GM21447 (cell line): ENCODE measurements at regions not wholly inside any gene's neighbourhood (a gene's known extent, or its start where the extent isn't known, plus 50 kb on each side); places are given as distances from the start of the nearest gene placed in this dataset.
"Not testable (repeated sequence)": the region's sequence is repeated elsewhere in the genome, so short reads cannot be mapped to it uniquely, and the experiment has no call there.

ENCODE experiments used
- ATAC-seq: cut with Tn5 transposase; IDR thresholded peaks from one replicate; pipeline ENCODE4 v1.9.1; 2021; ENCODE audit not compliant: unreplicated experiment

GRCh38 chr4:58413849-58414248 lies 1303.7 kb upstream of the IGFBP7 start:
- ATAC-seq: no peak

DNA sequence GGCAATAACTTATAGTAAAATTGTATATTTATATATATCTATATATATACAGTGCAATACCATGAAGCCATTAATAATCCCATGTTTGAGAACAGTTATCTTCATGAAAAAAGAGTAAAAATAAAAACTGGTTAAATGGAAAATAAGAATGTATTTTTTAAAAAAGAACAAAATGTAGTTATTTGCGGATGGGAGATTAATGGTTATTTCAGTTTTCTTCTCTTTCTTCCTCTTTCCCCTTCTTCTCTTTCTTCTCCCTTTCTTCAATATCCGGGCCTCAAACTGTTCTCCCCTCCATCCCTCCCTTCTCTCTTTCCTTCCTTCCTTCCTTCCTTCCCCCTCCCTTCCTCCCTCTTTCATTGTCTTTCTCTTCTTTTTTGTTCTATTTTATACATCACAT lies 1301.7 kb upstream of the IGFBP7 start:
- no peak for ATAC-seq

GRCh38 chr4:58406762-58407161 lies 1296.6 kb upstream of the IGFBP7 start:
- ATAC-seq: no peak

- ATAC-seq: no peak
These were observed 1258.0 kb upstream of the IGFBP7 start for GRCh38 chr4:58368221-58368620.

GRCh38 chr4:58360354-58361133 lies 1250.4 kb upstream of the IGFBP7 start:
- no peak for ATAC-seq

DNA sequence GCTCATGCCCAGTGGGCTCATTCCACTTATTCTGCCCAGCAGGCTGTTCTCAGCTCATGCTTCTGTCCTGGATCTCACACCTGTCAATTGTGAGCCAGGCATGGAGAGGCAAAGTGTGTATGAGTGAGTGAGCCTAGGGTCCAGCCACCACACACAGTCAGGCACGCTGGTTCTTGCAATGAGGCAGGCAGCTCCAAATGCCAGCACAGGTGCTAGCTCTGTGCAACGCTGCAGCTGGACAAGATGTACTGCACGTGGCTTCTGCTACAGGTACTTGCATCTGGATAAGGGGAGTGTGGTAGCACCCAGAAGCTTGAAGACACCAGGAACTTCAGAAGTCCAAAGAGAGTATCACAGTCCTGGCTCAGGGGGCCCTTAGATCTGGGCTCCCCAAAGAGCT lies 1249.4 kb upstream of the IGFBP7 start:
- ATAC-seq: no peak

GRCh38 chr4:58357947-58358346 lies 1247.8 kb upstream of the IGFBP7 start:
- no peak for ATAC-seq

GRCh38 chr4:58325070-58325469 lies 1214.9 kb upstream of the IGFBP7 start:
- ATAC-seq: no peak

DNA sequence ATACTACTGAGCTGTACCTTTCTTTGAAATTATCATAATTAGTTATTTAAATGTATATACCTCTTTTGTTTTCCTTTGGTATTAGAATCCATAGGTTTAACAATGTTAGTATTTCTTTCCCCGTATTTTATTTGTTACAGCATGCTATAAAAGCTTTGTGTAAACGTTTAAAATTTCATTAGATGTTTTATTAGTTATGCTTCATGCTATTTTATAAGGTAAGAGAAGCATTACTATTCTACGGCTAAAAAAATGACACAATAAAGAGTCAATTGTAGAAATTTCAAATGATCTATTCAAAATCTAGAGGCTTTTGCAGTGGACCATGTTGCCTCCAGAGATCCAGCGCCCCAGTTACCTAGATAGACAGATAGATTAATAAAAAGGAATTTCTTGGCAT lies 1203.3 kb upstream of the IGFBP7 start:
- no peak for ATAC-seq

GRCh38 chr4:58303456-58303855 lies 1193.3 kb upstream of the IGFBP7 start:
- ATAC-seq: no peak

DNA sequence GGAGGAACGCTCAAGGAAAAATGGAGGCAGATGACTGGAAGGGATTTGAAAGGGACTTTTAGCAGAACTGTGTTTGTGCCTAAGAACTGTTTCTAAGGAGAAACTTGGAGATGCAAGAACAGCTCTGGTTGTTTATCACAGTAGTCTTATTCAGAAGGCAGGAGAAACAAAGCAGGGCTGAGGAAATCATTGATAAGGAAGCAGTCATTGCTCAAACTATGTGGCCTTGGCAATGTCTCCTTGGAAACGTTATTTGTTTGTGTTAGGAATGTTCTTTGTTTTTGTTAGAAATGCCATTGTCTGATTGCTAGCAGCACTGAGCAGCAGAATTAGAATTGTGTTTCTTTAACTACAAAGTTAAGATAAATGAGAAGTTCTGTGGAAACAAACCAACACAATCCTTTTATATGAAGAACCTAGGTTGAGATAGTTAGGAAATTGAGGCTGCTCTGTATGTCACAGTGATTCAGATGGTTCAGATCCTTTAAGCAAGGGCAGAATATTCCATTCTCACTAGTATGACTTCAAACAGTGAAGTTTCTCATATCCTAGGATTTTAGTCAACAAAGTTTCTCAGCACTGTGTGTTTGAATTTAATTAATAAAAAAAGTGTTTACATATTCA lies 1191.3 kb upstream of the IGFBP7 start:
- no peak for ATAC-seq

GRCh38 chr4:58286335-58286734 lies 1176.2 kb upstream of the IGFBP7 start:
- no peak for ATAC-seq

DNA sequence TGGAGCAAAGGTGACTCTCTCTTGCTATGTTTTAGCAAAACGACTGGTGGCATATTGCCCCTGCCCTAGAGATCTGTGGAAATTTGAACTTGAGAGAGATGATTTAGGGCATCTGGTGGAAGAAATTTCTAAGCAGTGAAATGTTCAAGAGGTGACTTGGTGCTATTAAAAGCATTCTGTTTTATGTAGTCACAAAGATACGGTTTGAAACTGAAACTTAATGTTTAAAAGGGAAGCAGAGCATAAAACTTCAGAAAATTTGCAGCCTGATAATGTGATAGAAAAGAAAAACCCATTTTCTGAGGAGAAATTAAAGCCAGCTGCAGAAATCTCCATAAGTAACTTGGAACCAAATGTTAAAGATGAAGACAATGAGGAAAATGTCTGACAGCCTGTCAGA lies 1170.7 kb upstream of the IGFBP7 start:
- not testable (repeated sequence) for ATAC-seq

GRCh38 chr4:58275856-58276255 lies 1165.7 kb upstream of the IGFBP7 start:
- ATAC-seq: no peak

DNA sequence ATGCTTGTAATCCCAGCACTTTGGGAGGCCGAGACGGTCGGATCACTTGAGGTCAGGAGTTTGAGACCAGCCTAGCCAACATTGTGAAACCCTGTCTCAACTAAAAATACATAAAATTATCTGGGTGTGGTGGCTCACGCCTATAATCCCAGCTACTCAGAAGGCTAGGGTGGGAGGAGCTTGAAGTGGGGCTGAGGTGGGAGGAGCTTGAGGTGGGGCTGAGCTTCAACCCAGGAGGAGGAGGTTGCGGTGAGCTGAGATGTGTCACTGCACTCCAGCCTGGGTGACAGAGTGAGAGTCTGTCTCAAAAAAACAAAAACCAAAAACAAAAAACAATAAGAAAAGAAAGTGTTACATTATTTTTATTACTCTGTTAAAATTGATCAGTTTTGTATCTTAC lies 1164.4 kb upstream of the IGFBP7 start:
- no peak for ATAC-seq

DNA sequence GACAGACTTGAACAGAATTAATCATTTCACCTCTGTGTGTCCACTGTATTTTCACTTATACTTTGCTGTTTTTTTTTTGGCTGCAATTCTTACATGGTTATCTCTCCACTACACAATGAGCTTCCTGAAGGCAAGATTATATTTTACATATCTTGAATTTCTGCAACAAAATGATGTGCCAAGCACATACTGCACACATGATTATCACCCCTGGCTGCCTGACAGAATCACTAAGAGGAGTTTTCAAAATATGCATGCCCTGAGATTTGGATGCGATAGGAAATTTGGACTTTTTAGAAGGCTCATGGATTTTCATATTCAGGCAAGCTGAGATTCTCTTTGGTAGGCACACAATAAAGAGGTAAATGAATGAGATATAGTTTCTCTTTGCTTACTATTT lies 1162.1 kb upstream of the IGFBP7 start:
- no peak for ATAC-seq

- ATAC-seq: no peak
These were observed 1155.5 kb upstream of the IGFBP7 start for GRCh38 chr4:58265734-58266133.

DNA sequence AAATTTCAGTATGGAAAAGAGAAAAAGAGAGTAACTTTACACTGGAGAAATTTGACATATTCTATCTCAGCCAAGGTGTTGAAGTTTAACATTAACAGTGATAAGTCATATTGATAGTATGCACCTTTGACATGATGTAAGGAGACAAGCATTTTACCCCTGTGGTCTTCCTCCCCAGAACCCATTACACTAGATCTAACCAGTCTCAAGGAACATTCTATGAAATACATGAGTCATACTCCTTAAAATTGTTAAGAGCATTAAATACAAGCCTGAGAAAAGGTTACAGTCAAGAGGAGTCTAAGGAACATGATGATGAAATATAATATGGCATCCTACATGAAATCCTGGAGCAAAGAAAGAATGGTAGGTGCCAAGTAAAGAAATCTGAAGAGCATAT lies 1151.3 kb upstream of the IGFBP7 start:
- ATAC-seq: no peak

DNA sequence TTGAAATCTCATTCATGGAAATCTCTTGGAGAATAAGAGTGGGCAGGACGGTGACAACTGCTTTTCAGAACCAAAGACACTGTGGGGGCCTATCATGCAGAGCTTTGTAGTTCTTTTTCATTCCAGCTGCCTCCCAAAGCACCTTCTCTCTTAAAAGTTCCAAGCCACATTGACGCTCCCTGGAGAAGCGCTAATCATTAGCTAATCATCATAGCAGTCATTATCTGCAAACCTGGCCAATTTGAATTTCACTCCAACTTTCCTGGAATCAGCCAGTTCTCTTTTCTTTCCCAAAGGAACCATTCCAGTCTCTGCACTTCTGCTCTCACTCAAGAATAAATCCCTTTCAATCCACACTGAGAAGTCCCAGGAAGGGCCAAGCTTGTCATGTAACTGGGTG lies 1144.1 kb upstream of the IGFBP7 start:
- no peak for ATAC-seq

- no peak for ATAC-seq
These were observed 1142.5 kb upstream of the IGFBP7 start for GRCh38 chr4:58252656-58253055.

DNA sequence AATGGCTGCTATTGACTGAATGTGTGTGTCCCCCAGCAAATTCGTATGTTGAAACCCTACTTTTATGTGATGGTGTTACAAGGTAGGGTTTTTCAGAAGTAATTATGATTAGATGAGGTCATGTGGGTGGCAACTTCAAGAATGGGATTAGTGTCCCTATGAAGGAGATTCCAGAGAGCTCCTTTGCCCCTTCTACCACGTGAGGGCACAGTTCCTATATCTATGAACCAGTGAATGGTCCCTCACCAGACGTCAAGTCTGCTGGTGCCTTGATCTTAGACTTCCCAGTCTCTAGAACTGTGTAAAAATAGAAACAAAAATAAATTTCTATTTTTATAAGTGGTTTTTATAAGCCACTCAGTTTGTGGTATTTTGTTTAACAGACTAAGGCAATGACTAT lies 1137.6 kb upstream of the IGFBP7 start:
- no peak for ATAC-seq

- no peak for ATAC-seq
These were observed 1115.3 kb upstream of the IGFBP7 start for GRCh38 chr4:58225460-58225859.

GRCh38 chr4:58219179-58219578 lies 1109.0 kb upstream of the IGFBP7 start:
- no peak for ATAC-seq
